Psoas muscle (tissue), 7 donors: ENCODE measurements at regions not wholly inside any gene's neighbourhood (a gene's known extent, or its start where the extent isn't known, plus 50 kb on each side); places are given as distances from the start of the nearest gene placed in this dataset.

ENCODE experiments used
- ATAC-seq, 4 donors: fragments of 200-7000 bp; cut with Tn5 transposase; one replicate each; pipeline ENCODE4 v1.9.1; 2020; ENCODE audit warnings: moderate library complexity in 3 of 4, mild to moderate bottlenecking in 2 of 4
- DNase-seq, 2 donors: peaks; one replicate each; pipeline ENCODE4 v3.0.0-alpha.2; 2020
- H3K27ac ChIP-seq: fragments of 200-600 bp; one replicate; pipeline ENCODE4 v1.8.0; 2022
- H3K27me3 ChIP-seq, 3 donors: fragments of 200-600 bp in 1 of 3; one replicate each; pipeline versions ENCODE4 v1.6.1 to v1.8.0; 2013 to 2022; ENCODE audit warnings: low read length in 2 of 3, mild to moderate bottlenecking in 2 of 3, moderate library complexity in 1 of 3; ENCODE audit not compliant: insufficient read depth in 3 of 3
- H3K36me3 ChIP-seq, 2 donors: fragments of 200-600 bp in 1 of 2; one replicate each; pipeline versions ENCODE4 v1.6.1 to v1.8.0; 2013 to 2022; ENCODE audit warnings: low read depth in 1 of 2, mild to moderate bottlenecking in 1 of 2, moderate library complexity in 1 of 2; ENCODE audit not compliant: insufficient read depth in 1 of 2
- H3K4me1 ChIP-seq: fragments of 200-600 bp; one replicate; pipeline ENCODE4 v1.8.0; 2022
- H3K4me3 ChIP-seq: fragments of 200-600 bp; one replicate; pipeline ENCODE4 v1.8.0; 2022; ENCODE audit warnings: mild to moderate bottlenecking
- H3K9me3 ChIP-seq: fragments of 200-600 bp; one replicate; pipeline ENCODE4 v1.8.0; 2022
- CTCF ChIP-seq: fragments of 200-600 bp; IDR thresholded peaks from one replicate; pipeline ENCODE4 v1.8.0; 2022; ENCODE audit warnings: antibody characterized with exemption
- WGBS, 3 donors: extraction: QIAGEN DNeasy Blood & Tissue Kit; methylation state at CpG; one replicate each; pipeline versions ENCODE4 v1.1.6 to v1.1.7; 2013; 5-methylcytosine and 5-hydroxymethylcytosine counted together
- intact Hi-C, 2 donors: fragments of 100-400 bp; cut with DNase I; formaldehyde crosslinking; loops; one replicate each; pipeline versions ENCODE4 v1.11.0 to v1.14.2; 2022
- donor health status: healthy with polysubstance abuse.
- donor health status: DM: no; HTN: no; CAD: no; lungs with moderate emphysema.
- donor health status: Bipolar disorder and iron deficiency.
- donor health status: healthy.
- donor health status: DM: yes; HTN: yes; CAD: no.
- donor health status: DM: no; HTN: no; CAD: no.
- donor health status: DM: yes; HTN: yes; CAD: no.

- peaks cover 4% of the 10 kb centered on the region for H3K9me3 ChIP-seq
- TF ChIP-seq CTCF = no peak
- H3K4me1 ChIP-seq = no peaks in the 10 kb centered on the region
- no peak for ATAC-seq
- peaks cover 0 to 50% (median 0%) of the 10 kb centered on the region in 3 donors for H3K27me3 ChIP-seq
- no peak overlapping the region for H3K4me3 ChIP-seq
- H3K27ac ChIP-seq = no peak overlapping the region
- no peaks in the 10 kb centered on the region for H3K36me3 ChIP-seq
- DNase-seq = no peak
- intact Hi-C loops = no loop called here
- WGBS, 3 donors = 70 to 75% (median 73%) methylated on average over 3 of the region's 3 CpGs
These were observed 76.4 kb upstream of the VANGL1 start for GRCh38 chr1:115565353-115565752.

DNA sequence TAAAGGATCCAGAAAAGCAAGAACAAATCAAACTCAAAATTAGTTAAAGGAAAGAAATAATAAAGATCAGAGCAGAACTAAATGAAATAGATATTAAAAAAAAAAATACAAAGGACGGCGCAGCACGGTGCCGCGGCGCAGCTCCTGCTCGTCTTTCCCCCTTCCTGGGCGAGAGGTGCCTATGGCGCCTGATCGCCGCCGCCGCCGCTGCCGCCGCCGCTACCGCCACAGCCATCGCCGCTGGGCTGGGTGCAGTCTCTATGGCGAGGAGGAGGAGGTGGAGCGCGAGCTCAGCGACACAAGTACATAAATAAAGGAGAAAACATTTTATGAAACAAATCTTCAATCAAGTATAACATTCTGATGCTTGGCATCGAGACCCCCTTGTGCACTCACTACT, 77.6 kb upstream of the VANGL1 start:
- ATAC-seq = no peak
- no peak overlapping the region for H3K4me3 ChIP-seq
- 15 to 28% (median 19%) methylated on average over 12 to 25 of the region's 25 CpGs for WGBS, 3 donors

GRCh38 chr1:115560027-115560426, 81.7 kb upstream of the VANGL1 start:
- H3K27me3 ChIP-seq = peaks cover 0 to 47% (median 0%) of the 10 kb centered on the region in 3 donors
- no peak overlapping the region for H3K4me3 ChIP-seq

More for the DNA sequence above, 77.6 kb upstream of the VANGL1 start:
- no peak for TF ChIP-seq CTCF
- no peaks in the 10 kb centered on the region for H3K36me3 ChIP-seq
- peaks cover 4% of the 10 kb centered on the region for H3K9me3 ChIP-seq
- intact Hi-C loops = no loop called here
- DNase-seq = no peak
- peaks cover 0 to 51% (median 0%) of the 10 kb centered on the region in 3 donors for H3K27me3 ChIP-seq
- no peak overlapping the region for H3K27ac ChIP-seq
- H3K4me1 ChIP-seq = no peaks in the 10 kb centered on the region

GRCh38 chr1:115558275-115558674, 83.5 kb upstream of the VANGL1 start:
- peaks cover 0 to 29% (median 3%) of the 10 kb centered on the region in 3 donors for H3K27me3 ChIP-seq
- WGBS, 3 donors = 86 to 89% (median 88%) methylated on average over 2 of the region's 2 CpGs
- no peak overlapping the region for H3K4me3 ChIP-seq
- no peak for TF ChIP-seq CTCF
- no peak for ATAC-seq
- H3K9me3 ChIP-seq = no peaks in the 10 kb centered on the region
- H3K4me1 ChIP-seq = no peaks in the 10 kb centered on the region
- intact Hi-C loops = no loop called here
- DNase-seq = no peak
- no peaks in the 10 kb centered on the region for H3K36me3 ChIP-seq
- H3K27ac ChIP-seq = no peak overlapping the region

More at GRCh38 chr1:115560027-115560426, 81.7 kb upstream of the VANGL1 start:
- Histone ChIP-seq H3K27ac (no peak overlapping the region), H3K9me3 (no peaks in the 10 kb centered on the region), H3K36me3 (no peaks in the 10 kb centered on the region), H3K4me1 (no peaks in the 10 kb centered on the region)
- ATAC-seq (no peak), DNase-seq (no peak)
- no peak for TF ChIP-seq CTCF
- WGBS, 3 donors = 51 to 69% (median 51%) methylated on average over 6 to 7 of the region's 7 CpGs
- intact Hi-C loops = no loop called here

- DNase-seq = no peak
- Histone ChIP-seq H3K4me3 (no peak overlapping the region), H3K36me3 (no peaks in the 10 kb centered on the region), H3K9me3 (no peaks in the 10 kb centered on the region), H3K27me3 (peaks cover 2 to 24% (median 4%) of the 10 kb centered on the region in 3 donors), H3K27ac (no peak overlapping the region), H3K4me1 (no peaks in the 10 kb centered on the region)
- WGBS, 3 donors = 38 to 50% (median 42%) methylated on average over 1 of the region's 1 CpG
- TF ChIP-seq CTCF = no peak
- no peak for ATAC-seq
- intact Hi-C loops = no loop called here
These were observed 84.1 kb upstream of the VANGL1 start for GRCh38 chr1:115557715-115558114.
